ENCODE measurements at regions not wholly inside any gene's neighbourhood (a gene's known extent, or its start where the extent isn't known, plus 50 kb on each side); places are given as distances from the start of the nearest gene placed in this dataset.

DNA sequence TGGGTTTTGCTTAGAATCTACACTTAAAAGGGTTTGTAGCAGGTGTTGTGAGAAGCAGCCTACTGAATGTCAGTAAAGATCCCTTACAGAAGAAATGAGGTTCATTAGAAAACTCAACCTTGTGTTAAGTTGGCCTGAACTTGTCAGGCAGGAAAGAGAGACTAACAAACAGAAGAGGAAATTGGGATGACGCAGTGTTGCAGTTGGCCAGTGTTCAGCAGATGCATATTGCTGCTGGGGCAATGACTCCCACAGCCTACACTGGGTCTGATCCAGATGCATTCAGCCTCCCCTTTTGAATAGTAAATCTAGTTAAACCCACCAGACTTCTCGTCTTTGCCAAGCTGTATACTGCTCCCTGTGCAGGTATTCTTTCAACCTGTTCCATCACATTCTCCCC, 409.4 kb downstream of the UBE2NL start:
- intact Hi-C loops (cut with micrococcal nuclease) = no loop called here
- H3K36me3 Mint-ChIP-seq (ENCODE audit: low read depth) = no peaks in the 10 kb centered on the region
- no peak for DNase-seq
- no peaks in the 10 kb centered on the region for H3K27me3 Mint-ChIP-seq
- POLR2A ChIA-PET = no interaction called here
- CTCF ChIA-PET = no interaction called here
- TF ChIP-seq, protein P1, sequence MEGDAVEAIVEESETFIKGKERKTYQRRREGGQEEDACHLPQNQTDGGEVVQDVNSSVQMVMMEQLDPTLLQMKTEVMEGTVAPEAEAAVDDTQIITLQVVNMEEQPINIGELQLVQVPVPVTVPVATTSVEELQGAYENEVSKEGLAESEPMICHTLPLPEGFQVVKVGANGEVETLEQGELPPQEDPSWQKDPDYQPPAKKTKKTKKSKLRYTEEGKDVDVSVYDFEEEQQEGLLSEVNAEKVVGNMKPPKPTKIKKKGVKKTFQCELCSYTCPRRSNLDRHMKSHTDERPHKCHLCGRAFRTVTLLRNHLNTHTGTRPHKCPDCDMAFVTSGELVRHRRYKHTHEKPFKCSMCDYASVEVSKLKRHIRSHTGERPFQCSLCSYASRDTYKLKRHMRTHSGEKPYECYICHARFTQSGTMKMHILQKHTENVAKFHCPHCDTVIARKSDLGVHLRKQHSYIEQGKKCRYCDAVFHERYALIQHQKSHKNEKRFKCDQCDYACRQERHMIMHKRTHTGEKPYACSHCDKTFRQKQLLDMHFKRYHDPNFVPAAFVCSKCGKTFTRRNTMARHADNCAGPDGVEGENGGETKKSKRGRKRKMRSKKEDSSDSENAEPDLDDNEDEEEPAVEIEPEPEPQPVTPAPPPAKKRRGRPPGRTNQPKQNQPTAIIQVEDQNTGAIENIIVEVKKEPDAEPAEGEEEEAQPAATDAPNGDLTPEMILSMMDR (IDR thresholded peaks at IDR 0.05) = no peak
- H3K9me3 Mint-ChIP-seq = peaks cover 5% of the 10 kb centered on the region
- no peak overlapping the region for H3K27ac Mint-ChIP-seq
- H3K4me1 Mint-ChIP-seq = no peaks in the 10 kb centered on the region
- no peak overlapping the region for H3K4me3 Mint-ChIP-seq
- ATAC-seq (ENCODE audit: low read depth) = no peak

DNA sequence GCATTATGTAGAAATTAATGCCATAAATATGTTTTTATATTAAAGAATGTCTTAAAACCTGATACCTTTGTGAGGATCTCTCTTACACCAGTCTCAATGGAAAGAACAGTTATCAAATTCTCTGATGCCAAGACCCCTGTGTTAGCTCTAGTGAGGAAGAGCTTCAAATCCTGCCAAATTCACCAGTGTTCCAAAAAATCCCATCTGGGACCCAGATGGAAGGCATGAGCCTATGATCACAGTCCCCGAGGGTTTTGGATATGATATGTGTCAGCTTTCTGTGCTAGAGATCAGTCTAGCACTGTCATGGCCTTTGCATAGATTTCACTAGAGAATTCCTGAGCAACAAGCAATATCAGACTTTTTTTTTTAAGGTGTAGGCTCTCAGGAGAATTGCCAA, 412.1 kb downstream of the UBE2NL start:
- TF ChIP-seq, protein P1 (IDR thresholded peaks at IDR 0.05) = no peak
- no peaks in the 10 kb centered on the region for H3K4me1 Mint-ChIP-seq
- CTCF ChIA-PET = no interaction called here
- ATAC-seq (ENCODE audit: low read depth) = no peak
- H3K4me3 Mint-ChIP-seq = no peak overlapping the region
- H3K27ac Mint-ChIP-seq = no peak overlapping the region
- no peaks in the 10 kb centered on the region for H3K36me3 Mint-ChIP-seq (ENCODE audit: low read depth)
- H3K9me3 Mint-ChIP-seq = no peaks in the 10 kb centered on the region
- H3K27me3 Mint-ChIP-seq = no peaks in the 10 kb centered on the region
- POLR2A ChIA-PET = no interaction called here
- intact Hi-C loops (cut with micrococcal nuclease) = no loop called here
- no peak for DNase-seq

DNA sequence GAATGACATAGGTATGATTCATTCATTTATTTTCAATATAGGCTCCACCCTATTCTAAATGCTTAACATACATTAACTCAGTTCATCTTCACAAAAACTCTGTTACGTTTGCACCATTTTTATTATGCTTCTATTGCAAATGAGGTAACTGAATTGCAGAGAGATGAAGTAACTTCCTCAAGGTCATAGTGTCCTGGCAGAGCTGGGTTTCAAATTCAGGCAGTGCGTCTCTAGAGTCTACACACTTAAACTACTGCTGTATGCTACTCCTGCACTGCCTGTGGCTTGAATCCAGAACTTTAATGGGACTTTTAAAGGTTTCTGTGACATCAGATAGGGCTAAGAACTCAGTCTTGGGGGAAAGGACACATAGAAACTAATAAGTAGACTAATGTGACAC, 413.4 kb downstream of the UBE2NL start:
- TF ChIP-seq, protein P1 (IDR thresholded peaks at IDR 0.05) = no peak
- ChIA-PET CTCF (no interaction called here), POLR2A (no interaction called here)
- Mint-ChIP-seq H3K4me1 (no peaks in the 10 kb centered on the region), H3K4me3 (no peak overlapping the region), H3K27ac (no peak overlapping the region), H3K36me3 (ENCODE audit: low read depth) (no peaks in the 10 kb centered on the region), H3K9me3 (peaks cover 2% of the 10 kb centered on the region), H3K27me3 (no peaks in the 10 kb centered on the region)
- intact Hi-C loops (cut with micrococcal nuclease) = no loop called here
- no peak for ATAC-seq (ENCODE audit: low read depth)
- DNase-seq = no peak

DNA sequence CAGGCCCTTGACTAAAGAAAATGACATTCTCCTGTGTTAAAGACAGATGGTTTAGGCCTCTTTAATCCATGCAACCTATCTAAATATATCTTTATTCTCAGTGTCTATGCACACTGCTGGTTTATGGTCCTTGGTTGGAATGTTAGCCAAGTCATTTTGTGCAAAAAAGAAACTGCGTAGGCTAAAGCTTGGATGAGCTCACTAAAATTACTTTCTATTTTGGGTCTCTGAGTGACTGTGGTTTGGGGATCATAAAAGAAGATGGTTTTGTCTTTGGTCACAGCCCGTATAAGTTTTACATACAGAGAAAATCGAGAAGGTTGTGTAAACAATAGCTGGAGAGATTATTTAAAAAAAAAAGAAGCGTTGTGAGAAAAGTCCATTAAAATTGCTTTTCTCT, 443.6 kb downstream of the UBE2NL start:
- POLR2A ChIA-PET = no interaction called here
- Mint-ChIP-seq H3K4me1 (no peaks in the 10 kb centered on the region), H3K4me3 (no peak overlapping the region), H3K27ac (no peak overlapping the region), H3K27me3 (no peaks in the 10 kb centered on the region), H3K9me3 (no peaks in the 10 kb centered on the region), H3K36me3 (ENCODE audit: low read depth) (no peaks in the 10 kb centered on the region)
- TF ChIP-seq, protein P1 (IDR thresholded peaks at IDR 0.05) = no peak
- CTCF ChIA-PET = no interaction called here
- intact Hi-C loops (cut with micrococcal nuclease) = no loop called here
- DNase-seq (no peak), ATAC-seq (ENCODE audit: low read depth) (no peak)

DNA sequence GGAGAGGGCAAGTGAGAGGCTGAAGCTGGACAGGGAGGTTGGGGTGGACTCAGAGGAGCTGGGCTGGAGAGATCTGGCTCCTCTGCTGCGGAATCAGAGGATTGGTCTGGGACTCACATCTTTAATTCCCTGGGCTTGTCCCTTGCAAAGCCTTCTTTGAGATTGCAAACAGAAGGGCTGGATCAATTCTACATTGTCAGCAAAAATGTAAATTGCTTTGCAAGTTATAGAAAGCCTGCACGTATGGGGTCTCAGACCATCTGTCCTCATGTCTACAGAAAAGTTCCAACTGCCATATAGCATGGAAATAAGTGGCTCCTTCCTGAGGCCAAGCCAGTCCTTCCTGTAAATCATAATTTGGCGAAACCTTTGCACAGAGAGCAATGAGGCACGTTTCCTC, 449.6 kb downstream of the UBE2NL start:
- no peaks in the 10 kb centered on the region for H3K36me3 Mint-ChIP-seq (ENCODE audit: low read depth)
- no peak for DNase-seq
- H3K4me3 Mint-ChIP-seq = no peak overlapping the region
- H3K9me3 Mint-ChIP-seq = peaks cover 2% of the 10 kb centered on the region
- TF ChIP-seq, protein P1 (IDR thresholded peaks at IDR 0.05) = no peak
- ATAC-seq (ENCODE audit: low read depth) = no peak
- no peaks in the 10 kb centered on the region for H3K27me3 Mint-ChIP-seq
- intact Hi-C loops (cut with micrococcal nuclease) = no loop called here
- ChIA-PET POLR2A (no interaction called here), CTCF (no interaction called here)
- no peak overlapping the region for H3K27ac Mint-ChIP-seq
- no peaks in the 10 kb centered on the region for H3K4me1 Mint-ChIP-seq
